Colonic mucosa (tissue), 4 donors: ENCODE measurements at regions not wholly inside any gene's neighbourhood (a gene's known extent, or its start where the extent isn't known, plus 50 kb on each side); places are given as distances from the start of the nearest gene placed in this dataset.

Experiments
- DNase-seq: peaks from one replicate; pipeline ENCODE4 v3.0.0-alpha.2; 2020
- H3K27ac ChIP-seq: fragments of 200-600 bp; one replicate; pipeline ENCODE4 v1.8.0; 2021
- H3K27me3 ChIP-seq: fragments of 200-600 bp; one replicate; pipeline ENCODE4 v1.8.0; 2021
- H3K36me3 ChIP-seq: fragments of 200-600 bp; one replicate; pipeline ENCODE4 v1.8.0; 2021
- H3K4me1 ChIP-seq: fragments of 200-600 bp; one replicate; pipeline ENCODE4 v1.8.0; 2021; ENCODE audit warnings: mild to moderate bottlenecking
- H3K4me3 ChIP-seq: fragments of 200-600 bp; one replicate; pipeline ENCODE4 v1.8.0; 2021
- H3K9ac ChIP-seq, 2 donors: one replicate each; pipeline ENCODE4 v1.7.0; 2013; ENCODE audit warnings: control low read depth in 2 of 2, low read depth in 2 of 2, low read length in 2 of 2
- H3K9me3 ChIP-seq: fragments of 200-600 bp; one replicate; pipeline ENCODE4 v1.8.0; 2021
- intact Hi-C: fragments of 100-400 bp; cut with DNase I; formaldehyde crosslinking; loops from one replicate; pipeline ENCODE4 v1.14.1; 2022
- TF ChIP-seq, protein P1 (sequence below): fragments of 200-600 bp; IDR thresholded peaks from one replicate; pipeline ENCODE4 v1.8.0; 2022; ENCODE audit warnings: antibody characterized with exemption, mild to moderate bottlenecking
- donor health status: healthy.
- donor health status: DM: no; HTN: no; CAD: no.
- donor health status: DM: no; HTN: no; CAD: no.

DNA sequence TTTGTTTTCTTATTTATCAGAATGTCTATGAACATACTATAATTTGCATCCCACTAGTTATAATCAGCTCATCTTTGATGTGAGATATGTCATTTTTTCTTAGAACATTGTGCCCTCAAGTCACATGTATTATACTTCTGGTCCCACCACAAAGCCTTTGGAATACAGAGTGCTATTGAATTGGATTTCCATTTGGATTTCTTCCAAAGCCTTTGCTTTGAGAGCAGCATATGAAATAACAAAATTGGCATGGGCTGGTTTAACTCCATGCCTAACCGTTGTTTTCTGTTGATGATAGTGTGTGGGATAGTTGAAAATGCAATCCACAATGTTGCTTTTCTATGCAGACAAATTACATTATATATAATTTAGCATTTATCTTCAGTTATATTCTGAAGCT is 284.5 kb upstream of the PLSCR5 start:
- no peak for DNase-seq
- intact Hi-C loops = no loop called here
- H3K4me3 ChIP-seq = no peak overlapping the region
- H3K36me3 ChIP-seq = no peaks in the 10 kb centered on the region
- H3K9ac ChIP-seq = no peak overlapping the region
- TF ChIP-seq, protein P1, sequence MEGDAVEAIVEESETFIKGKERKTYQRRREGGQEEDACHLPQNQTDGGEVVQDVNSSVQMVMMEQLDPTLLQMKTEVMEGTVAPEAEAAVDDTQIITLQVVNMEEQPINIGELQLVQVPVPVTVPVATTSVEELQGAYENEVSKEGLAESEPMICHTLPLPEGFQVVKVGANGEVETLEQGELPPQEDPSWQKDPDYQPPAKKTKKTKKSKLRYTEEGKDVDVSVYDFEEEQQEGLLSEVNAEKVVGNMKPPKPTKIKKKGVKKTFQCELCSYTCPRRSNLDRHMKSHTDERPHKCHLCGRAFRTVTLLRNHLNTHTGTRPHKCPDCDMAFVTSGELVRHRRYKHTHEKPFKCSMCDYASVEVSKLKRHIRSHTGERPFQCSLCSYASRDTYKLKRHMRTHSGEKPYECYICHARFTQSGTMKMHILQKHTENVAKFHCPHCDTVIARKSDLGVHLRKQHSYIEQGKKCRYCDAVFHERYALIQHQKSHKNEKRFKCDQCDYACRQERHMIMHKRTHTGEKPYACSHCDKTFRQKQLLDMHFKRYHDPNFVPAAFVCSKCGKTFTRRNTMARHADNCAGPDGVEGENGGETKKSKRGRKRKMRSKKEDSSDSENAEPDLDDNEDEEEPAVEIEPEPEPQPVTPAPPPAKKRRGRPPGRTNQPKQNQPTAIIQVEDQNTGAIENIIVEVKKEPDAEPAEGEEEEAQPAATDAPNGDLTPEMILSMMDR = no peak
- no peaks in the 10 kb centered on the region for H3K9me3 ChIP-seq
- H3K27ac ChIP-seq = no peak overlapping the region
- no peaks in the 10 kb centered on the region for H3K27me3 ChIP-seq
- H3K4me1 ChIP-seq = no peaks in the 10 kb centered on the region

DNA sequence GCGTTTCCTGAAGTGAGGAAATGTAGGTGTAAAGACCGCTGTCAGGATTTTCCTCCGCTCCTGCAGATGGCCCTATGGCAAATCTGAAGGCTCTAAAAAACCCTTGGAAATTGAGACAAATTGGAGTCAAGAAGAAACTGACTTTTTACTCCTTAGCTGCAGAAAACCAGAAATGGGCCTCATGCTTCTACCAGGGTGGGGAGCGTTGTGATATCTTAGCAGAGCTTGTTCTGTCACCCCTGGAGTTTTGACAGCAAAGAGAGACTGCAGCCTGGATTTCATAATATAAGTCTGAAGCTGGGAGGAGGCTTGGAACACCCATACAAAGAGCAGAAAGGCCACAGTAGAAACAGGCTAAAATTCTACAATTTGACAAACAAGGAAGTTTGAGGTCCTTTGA is 283.0 kb upstream of the PLSCR5 start:
- TF ChIP-seq, protein P1 = no peak
- no peaks in the 10 kb centered on the region for H3K9me3 ChIP-seq
- intact Hi-C loops = no loop called here
- DNase-seq = no peak
- H3K36me3 ChIP-seq = no peaks in the 10 kb centered on the region
- H3K27me3 ChIP-seq = no peaks in the 10 kb centered on the region
- no peak overlapping the region for H3K27ac ChIP-seq
- H3K9ac ChIP-seq = no peak overlapping the region
- H3K4me1 ChIP-seq = no peaks in the 10 kb centered on the region
- H3K4me3 ChIP-seq = no peak overlapping the region

GRCh38 chr3:146884721-146885120 is 279.6 kb upstream of the PLSCR5 start:
- no peaks in the 10 kb centered on the region for H3K27me3 ChIP-seq
- H3K27ac ChIP-seq = no peak overlapping the region
- no peaks in the 10 kb centered on the region for H3K36me3 ChIP-seq
- H3K4me1 ChIP-seq = no peaks in the 10 kb centered on the region
- no peak overlapping the region for H3K4me3 ChIP-seq
- TF ChIP-seq, protein P1 = no peak
- no peak overlapping the region for H3K9ac ChIP-seq
- H3K9me3 ChIP-seq = no peaks in the 10 kb centered on the region
- intact Hi-C loops = no loop called here
- DNase-seq = no peak

DNA sequence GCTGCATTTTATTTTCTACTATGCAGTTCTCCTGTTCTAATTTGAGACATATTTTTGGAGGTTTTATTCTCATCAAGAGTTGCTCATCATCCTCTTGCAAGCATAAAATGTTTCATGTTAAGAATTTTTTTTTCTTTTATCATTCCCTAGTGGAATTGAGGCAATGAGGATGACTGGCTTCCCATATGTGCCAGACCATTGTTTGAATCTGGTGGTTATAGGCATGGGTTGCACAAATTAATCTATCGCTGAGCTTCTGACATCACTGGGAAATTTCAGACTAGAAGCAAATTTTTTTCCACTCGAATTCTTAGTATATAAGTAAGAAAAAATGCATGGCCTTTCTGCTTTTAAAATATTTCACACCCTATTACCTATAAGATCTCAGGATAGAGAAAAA is 279.1 kb upstream of the PLSCR5 start:
- TF ChIP-seq, protein P1 = no peak
- no peak for DNase-seq
- intact Hi-C loops = no loop called here

GRCh38 chr3:146883288-146883687 is 278.1 kb upstream of the PLSCR5 start:
- Histone ChIP-seq H3K4me3 (no peak overlapping the region), H3K27me3 (no peaks in the 10 kb centered on the region), H3K9me3 (no peaks in the 10 kb centered on the region), H3K9ac (no peak overlapping the region), H3K36me3 (no peaks in the 10 kb centered on the region), H3K27ac (no peak overlapping the region), H3K4me1 (no peaks in the 10 kb centered on the region)
- TF ChIP-seq, protein P1 = no peak
- intact Hi-C loops = no loop called here
- DNase-seq = no peak

More for the DNA sequence above, 279.1 kb upstream of the PLSCR5 start:
- Histone ChIP-seq H3K9me3 (no peaks in the 10 kb centered on the region), H3K9ac (no peak overlapping the region), H3K4me3 (no peak overlapping the region), H3K27ac (no peak overlapping the region), H3K27me3 (no peaks in the 10 kb centered on the region), H3K4me1 (no peaks in the 10 kb centered on the region), H3K36me3 (no peaks in the 10 kb centered on the region)
